Activated gamma-delta T cell treated with anti-CD3 and anti-CD28 coated beads, Interleukin-2, amount 50 U/mL, for 16 hours (primary cell): ENCODE measurements at regions not wholly inside any gene's neighbourhood (a gene's known extent, or its start where the extent isn't known, plus 50 kb on each side); places are given as distances from the start of the nearest gene placed in this dataset.

Experiments used
- DNase-seq: peaks from one replicate; pipeline ENCODE4 v3.0.0-alpha.2; 2020; ENCODE audit warnings: low read depth

GRCh38 chr2:16506366-16506765, 159.3 kb downstream of the CYRIA start:
- no peak for DNase-seq

DNA sequence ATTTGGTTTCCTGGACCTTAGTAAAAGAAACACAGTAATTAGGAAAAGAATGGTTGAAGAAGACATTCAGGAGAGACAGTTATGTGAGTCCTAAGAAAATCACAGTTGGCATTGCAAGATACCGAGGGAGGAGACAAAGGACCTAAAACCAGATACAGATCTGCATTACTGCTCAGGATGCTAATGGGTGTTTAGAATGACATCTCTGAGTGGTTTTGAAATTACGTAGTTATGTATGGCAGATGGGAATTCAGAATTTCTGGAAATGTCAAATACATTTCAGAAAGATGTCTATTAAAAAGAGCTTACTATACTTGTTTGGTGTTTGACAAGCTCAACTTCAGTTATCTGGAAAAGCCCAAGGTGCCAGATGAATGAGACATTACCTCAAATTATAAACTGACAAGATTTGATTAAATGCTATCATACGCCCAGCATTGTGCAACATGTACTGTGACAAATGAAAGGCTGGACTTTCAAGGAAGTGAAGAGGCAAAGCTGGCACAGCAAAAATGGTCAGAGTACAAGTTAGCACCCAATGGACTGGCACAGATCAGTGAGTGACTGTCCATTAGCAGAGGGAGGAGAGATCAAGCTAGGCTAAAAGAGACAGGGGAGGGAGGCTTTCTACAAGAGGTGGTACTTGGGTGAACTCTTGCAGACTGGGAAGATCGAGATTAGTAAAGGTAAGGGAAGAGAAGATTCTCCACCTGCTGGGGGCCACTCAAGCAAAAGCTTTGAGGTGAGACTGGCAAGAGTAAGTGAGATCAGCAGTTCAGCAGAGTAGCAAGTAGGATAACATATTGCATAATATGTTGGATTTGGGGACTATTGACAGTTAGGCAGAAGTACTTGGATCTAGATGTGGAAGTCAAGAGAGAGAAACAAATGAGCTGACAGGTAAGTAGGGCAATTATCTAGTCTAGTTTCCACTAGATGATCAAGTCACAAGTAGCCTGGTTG, 168.9 kb downstream of the CYRIA start:
- DNase-seq = no peak

- DNase-seq = no peak
Measured at GRCh38 chr2:16495509-16496208, 170.0 kb downstream of the CYRIA start.

DNA sequence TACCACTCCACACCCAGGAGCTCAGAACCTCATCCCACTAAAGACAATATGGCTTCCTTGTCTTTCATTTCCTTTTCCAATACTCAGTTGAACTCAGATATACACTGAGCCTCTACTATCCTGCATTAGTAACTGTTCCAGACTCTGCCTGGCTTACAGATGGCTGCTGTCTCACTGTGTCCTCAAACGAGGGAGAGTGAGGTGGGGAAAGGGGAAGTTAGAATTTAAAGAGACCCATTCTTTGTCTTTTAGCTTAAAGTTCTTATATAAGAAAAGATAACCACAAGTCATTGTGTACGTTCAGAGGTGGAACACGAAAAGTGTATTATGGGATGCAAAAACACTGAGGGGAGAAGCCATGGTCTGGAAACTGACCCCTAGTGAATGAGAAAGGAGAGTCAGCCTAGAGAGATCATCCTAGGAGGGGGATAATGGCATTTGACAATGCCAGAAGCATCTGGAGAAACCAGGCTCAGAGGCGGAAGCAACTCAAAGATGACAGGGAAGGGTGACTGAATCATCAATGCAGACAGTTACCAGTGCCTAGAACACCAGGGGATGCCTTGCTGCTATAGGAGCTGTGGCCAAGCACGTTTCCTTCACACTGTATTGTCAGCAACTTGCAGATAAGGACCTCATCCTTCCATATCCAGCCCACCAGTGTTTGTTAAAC, 170.7 kb downstream of the CYRIA start:
- DNase-seq = no peak

DNA sequence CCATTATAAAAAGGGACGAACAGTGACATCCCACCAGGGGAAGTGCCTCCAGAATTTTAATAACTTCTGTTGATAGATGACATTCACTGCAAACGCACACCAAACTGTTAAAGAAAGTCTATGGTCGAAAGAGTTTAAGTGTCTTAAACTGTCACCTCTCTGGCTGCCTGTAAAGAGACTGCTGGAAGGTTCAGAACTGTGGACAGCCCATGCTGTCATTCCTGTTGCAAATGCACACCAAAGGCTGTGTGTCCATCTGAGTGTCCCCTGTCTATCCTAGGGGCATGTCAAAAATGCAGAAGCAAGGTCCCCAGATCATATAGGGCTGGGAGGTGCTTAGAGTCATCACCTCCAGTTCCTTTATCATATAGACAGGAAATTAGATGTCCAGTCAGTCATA, 171.8 kb downstream of the CYRIA start:
- no peak for DNase-seq

DNA sequence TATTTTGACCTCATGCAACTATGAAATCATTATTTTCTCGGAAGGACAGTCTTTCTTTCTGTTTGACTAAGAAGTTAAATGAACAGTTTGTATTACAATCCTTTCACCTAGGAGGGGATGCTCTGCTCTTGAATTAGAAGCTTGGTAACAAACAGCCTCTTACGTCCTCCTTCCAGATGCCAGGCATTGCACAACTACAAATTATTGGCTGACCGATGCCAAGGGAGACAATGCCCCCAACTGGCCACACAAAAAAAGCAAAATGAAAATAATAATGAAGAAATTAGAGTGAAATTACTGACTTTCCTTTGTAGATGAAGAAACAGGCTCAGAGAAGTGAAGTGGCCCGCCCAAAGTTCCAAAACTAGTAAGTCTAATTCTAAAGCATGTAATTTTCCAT, 177.9 kb downstream of the CYRIA start:
- no peak for DNase-seq

DNA sequence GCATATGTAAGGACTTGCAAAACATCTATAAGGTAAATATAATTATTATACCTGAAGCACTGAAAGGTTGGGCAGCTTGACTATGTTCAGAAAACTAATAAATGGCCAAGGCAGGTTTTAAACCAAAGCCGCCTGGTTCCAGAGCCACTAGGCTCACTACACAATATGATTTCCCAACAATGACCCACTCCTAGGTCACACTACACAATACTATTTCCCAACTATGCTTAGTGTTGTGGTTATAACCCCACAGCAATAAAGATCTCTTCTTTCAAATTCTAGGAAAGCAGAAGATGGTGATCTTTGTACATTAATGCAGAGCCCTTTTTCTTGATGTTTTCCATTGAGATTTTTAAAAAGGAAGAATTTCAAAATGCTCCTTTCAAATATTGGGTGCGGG, 180.4 kb downstream of the CYRIA start:
- no peak for DNase-seq

DNA sequence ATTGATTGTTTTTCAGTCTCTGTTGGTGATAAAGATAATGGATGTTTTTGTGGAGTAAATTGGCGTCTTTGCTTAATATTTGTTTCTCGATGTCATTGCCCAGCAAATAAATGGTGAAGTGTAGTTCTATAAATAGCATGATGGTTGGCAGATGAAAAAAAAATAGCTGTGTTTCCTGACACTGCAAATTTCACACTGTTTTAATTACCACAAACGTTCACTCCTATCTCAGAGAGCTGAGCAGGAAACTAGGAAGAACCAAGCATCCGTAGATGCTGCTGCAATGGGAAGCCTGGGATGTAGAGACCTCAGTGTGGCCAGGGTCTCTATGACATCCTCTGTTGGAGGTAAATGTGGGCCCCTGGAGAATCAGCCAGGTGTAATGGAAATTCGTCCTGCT, 183.2 kb downstream of the CYRIA start:
- no peak for DNase-seq

- DNase-seq = no peak
Measured at GRCh38 chr2:16481351-16481750, 184.3 kb downstream of the CYRIA start.

DNA sequence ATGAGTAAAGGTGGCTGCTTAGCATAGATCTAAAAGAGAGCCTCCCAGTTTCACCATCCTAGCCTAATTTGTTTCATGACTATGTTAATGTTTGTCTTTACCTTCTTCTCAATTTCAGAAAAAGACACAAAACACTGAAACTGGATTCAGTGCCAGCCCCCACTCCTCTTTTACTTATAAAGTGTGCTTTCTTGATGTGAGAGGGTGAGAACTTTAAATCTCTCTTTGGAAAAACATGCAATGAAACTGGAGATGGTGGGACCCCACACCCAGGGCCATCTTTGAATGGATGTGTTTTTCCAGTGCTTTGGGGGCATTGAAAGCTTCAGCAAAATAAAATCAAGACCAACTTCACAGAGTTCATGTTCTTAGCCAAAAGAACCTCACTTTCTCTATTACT, 185.9 kb downstream of the CYRIA start:
- no peak for DNase-seq

- DNase-seq = no peak
Measured at GRCh38 chr2:16478434-16479210, 187.0 kb downstream of the CYRIA start.

- DNase-seq = no peak
Measured at GRCh38 chr2:16477648-16478047, 188.0 kb downstream of the CYRIA start.

- DNase-seq = no peak
Measured at GRCh38 chr2:16476866-16477265, 188.8 kb downstream of the CYRIA start.

DNA sequence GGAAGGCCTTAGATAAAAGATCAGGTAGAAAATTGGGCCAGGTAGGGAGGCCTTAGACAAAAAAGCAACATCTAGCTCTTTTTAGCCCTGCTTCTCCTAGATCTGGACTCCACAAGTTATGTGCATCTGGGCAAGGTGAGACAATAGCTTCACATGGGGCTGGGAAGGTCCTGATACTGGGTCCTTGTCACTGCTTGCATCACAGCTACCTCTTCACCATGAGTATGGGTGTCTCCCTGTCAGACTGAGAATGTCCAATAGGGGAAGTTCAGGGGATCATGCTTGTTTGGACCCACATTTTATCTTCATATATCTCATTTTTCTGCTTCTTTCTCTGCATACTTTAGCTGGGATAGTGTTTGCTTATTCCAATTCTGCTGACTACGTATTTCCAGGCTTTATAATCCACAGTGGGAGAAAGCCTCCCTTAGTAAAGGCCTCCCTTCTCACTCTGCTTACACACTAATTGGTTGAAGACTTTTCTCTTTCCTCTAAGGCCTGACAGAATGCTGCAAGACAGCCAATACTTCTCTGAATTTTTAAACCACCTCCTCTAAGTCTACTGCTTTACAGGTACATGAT, 189.6 kb downstream of the CYRIA start:
- DNase-seq = no peak

- no peak for DNase-seq
Measured at GRCh38 chr2:16475586-16475985, 190.0 kb downstream of the CYRIA start.

DNA sequence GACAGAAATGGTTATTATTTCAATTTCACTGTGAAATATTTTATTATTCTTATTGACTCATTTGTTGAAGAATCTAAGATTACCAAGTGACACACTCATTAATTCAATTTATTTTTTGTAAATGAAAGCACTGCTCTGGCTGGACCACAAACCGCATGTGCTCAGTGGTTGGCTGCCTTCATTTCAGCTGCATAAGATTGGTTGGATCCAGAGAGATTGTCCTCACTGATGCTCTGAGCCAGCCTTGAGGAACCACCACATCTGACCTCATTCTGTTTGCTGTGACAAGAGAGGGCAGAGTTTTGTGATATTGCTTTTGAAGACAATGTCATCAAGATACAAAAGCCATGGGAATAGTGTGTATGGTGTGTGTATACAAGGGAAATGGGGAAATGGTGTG, 192.1 kb downstream of the CYRIA start:
- DNase-seq = no peak

- DNase-seq = no peak
Measured at GRCh38 chr2:16470936-16471490, 194.6 kb downstream of the CYRIA start.

GRCh38 chr2:16466821-16467151, 198.8 kb downstream of the CYRIA start:
- no peak for DNase-seq

GRCh38 chr2:16466133-16466820, 199.4 kb downstream of the CYRIA start:
- no peak for DNase-seq

DNA sequence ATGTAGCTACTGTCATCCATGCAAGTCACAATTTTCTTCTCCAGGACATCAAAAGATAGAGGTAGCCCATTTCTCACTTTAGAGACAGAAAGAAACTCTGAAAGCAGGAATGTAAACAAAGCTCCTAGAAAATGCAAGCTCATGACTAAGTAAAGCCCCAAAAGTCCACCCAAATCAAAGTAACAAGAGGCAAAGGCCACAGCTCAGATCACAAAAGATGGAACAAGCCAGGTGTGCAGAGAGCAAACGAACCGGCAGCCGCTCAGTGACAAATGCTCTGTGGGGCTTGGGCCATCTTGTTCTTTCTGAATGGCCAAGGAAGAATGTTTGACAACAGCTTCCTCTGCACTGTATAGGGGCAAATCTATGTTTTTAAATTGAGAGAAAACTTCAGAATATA, 201.0 kb downstream of the CYRIA start:
- DNase-seq = no peak

GRCh38 chr2:16462958-16463357, 202.7 kb downstream of the CYRIA start:
- no peak for DNase-seq
